Omental fat pad (tissue), 3 donors: ENCODE measurements at regions not wholly inside any gene's neighbourhood (a gene's known extent, or its start where the extent isn't known, plus 50 kb on each side); places are given as distances from the start of the nearest gene placed in this dataset.

ENCODE experiments used
- ATAC-seq: fragments of 150-250 bp; one replicate; pipeline ENCODE4 v1.9.1; 2016; ENCODE audit warnings: mild to moderate bottlenecking, moderate library complexity; ENCODE audit not compliant: low FRiP score
- DNase-seq: peaks from one replicate; pipeline ENCODE4 v3.0.0-alpha.2; 2019; ENCODE audit warnings: low spot score
- CTCF ChIP-seq, 3 donors: fragments of 450-650 bp; IDR thresholded peaks; one replicate each; pipeline ENCODE4 v1.5.1; 2016 to 2017; ENCODE audit warnings: antibody characterized with exemption in 3 of 3, mild to moderate bottlenecking in 3 of 3, moderate library complexity in 2 of 3

- TF ChIP-seq CTCF (IDR thresholded peaks at IDR 0.05) = no peak
- no peak for DNase-seq
These were observed 93.1 kb upstream of the TLE1 start for GRCh38 chr9:81782313-81782995.

GRCh38 chr9:81787747-81788632 lies 98.6 kb upstream of the TLE1 start:
- ATAC-seq = peak; percentile 92
- peak; percentile 28 for DNase-seq
- no peak for TF ChIP-seq CTCF (IDR thresholded peaks at IDR 0.05)

More at GRCh38 chr9:81782313-81782995, 93.1 kb upstream of the TLE1 start:
- no peak for ATAC-seq

GRCh38 chr9:81789721-81790120 lies 100.4 kb upstream of the TLE1 start:
- ATAC-seq (no peak), DNase-seq (no peak)
- TF ChIP-seq CTCF (IDR thresholded peaks at IDR 0.05) = no peak

- DNase-seq = no peak
- TF ChIP-seq CTCF (IDR thresholded peaks at IDR 0.05) = no peak
- ATAC-seq = no peak
These were observed 100.8 kb upstream of the TLE1 start for GRCh38 chr9:81790166-81790565.

- DNase-seq = no peak
- no peak for ATAC-seq
- TF ChIP-seq CTCF (IDR thresholded peaks at IDR 0.05) = no peak
These were observed 101.7 kb upstream of the TLE1 start for GRCh38 chr9:81791076-81791475.

- ATAC-seq = no peak
- DNase-seq = no peak
- no peak for TF ChIP-seq CTCF (IDR thresholded peaks at IDR 0.05)
These were observed 109.3 kb upstream of the TLE1 start for GRCh38 chr9:81798606-81799005.
